WTC11 (cell line): ENCODE measurements at regions not wholly inside any gene's neighbourhood (a gene's known extent, or its start where the extent isn't known, plus 50 kb on each side); places are given as distances from the start of the nearest gene placed in this dataset.
"Not testable (repeated sequence)": the region's sequence is repeated elsewhere in the genome, so short reads cannot be mapped to it uniquely, and the experiment has no call there.

ENCODE experiments used
- ATAC-seq: fragments of 200-7000 bp; cut with Tn5 transposase; 2 replicates; pipeline ENCODE4 v1.10.0; 2021; ENCODE audit warnings: mild to moderate bottlenecking, moderate library complexity
- CTCF ChIA-PET: fragments of 300-600 bp; sonication (Branson Sonifier 250); formaldehyde crosslinking; loops from one replicate; lab custom pipeline; 2021; ENCODE audit warnings: antibody characterized with exemption; lab: Charles Lee
- POLR2A ChIA-PET: fragments of 350-600 bp; sonication (Branson Sonifier 250); formaldehyde crosslinking; loops from one replicate; lab custom pipeline; 2021; ENCODE audit warnings: antibody characterized with exemption; lab: Charles Lee
- DNase-seq: peaks from one replicate; pipeline ENCODE4 v3.0.0; 2021; ENCODE audit warnings: low spot score
- H3K27ac Mint-ChIP-seq: 2 replicates; pipeline ENCODE4 v1.8.0; 2021; ENCODE audit warnings: mixed read lengths
- H3K27me3 Mint-ChIP-seq: 2 replicates; pipeline ENCODE4 v1.8.0; 2021; ENCODE audit warnings: low read depth, mild to moderate bottlenecking, moderate library complexity, mixed read lengths
- H3K36me3 Mint-ChIP-seq: 2 replicates; pipeline ENCODE4 v1.8.0; 2021; ENCODE audit warnings: mixed read lengths
- H3K4me1 Mint-ChIP-seq: 2 replicates; pipeline ENCODE4 v1.8.0; 2022; ENCODE audit warnings: mixed read lengths
- H3K4me3 Mint-ChIP-seq: 2 replicates; pipeline ENCODE4 v1.8.0; 2021; ENCODE audit warnings: mild to moderate bottlenecking, moderate library complexity, mixed read lengths
- H3K9me3 Mint-ChIP-seq: 2 replicates; pipeline ENCODE4 v1.8.0; 2021; ENCODE audit warnings: mixed read lengths
- FOXP1 ChIP-seq: sonication (generic); formaldehyde crosslinking; IDR thresholded peaks from 2 replicates; pipeline ENCODE4 v1.8.0; 2022; ENCODE audit warnings: missing genetic modification reagents, mild to moderate bottlenecking, moderate library complexity, borderline replicate concordance
- SOX15 ChIP-seq: fragments of 250-450 bp; sonication (Bioruptor Pico); IDR thresholded peaks from 2 replicates; pipeline ENCODE4 v1.9.0; 2021; ENCODE audit warnings: mild to moderate bottlenecking
- ZNF121 ChIP-seq: sonication (generic); formaldehyde crosslinking; IDR thresholded peaks from 2 replicates; pipeline ENCODE4 v1.8.0; 2023; ENCODE audit warnings: missing genetic modification reagents
- TF ChIP-seq, protein P1 (sequence below): fragments of 250-450 bp; sonication (Bioruptor Pico); IDR thresholded peaks from 2 replicates; pipeline ENCODE4 v1.8.0; 2021; ENCODE audit warnings: mild to moderate bottlenecking
- TF ChIP-seq, protein P2 (sequence below): sonication (generic); formaldehyde crosslinking; IDR thresholded peaks from 2 replicates; pipeline ENCODE4 v1.8.0; 2022; ENCODE audit warnings: mild to moderate bottlenecking, missing genetic modification reagents
- TF ChIP-seq, protein P3 (sequence below): sonication (generic); formaldehyde crosslinking; IDR thresholded peaks from 2 replicates; pipeline ENCODE4 v1.8.0; 2023; ENCODE audit warnings: mild to moderate bottlenecking, missing genetic modification reagents
- TF ChIP-seq, protein P4 (sequence below): sonication (generic); formaldehyde crosslinking; IDR thresholded peaks from 2 replicates; pipeline ENCODE4 v1.8.1; 2023; ENCODE audit warnings: mild to moderate bottlenecking, missing genetic modification reagents, borderline replicate concordance

- H3K27me3 Mint-ChIP-seq, POLR2A ChIA-PET, H3K4me3 Mint-ChIP-seq, H3K36me3 Mint-ChIP-seq, ATAC-seq, DNase-seq, H3K27ac Mint-ChIP-seq: not testable (repeated sequence)
- Mint-ChIP-seq H3K9me3 (peaks cover 15% of the 10 kb centered on the region), H3K4me1 (peaks cover 11% of the 10 kb centered on the region)
- CTCF ChIA-PET, result interaction anchor here (0.6 kb wide), 1 partner anchor 163 kb away, joined by 3 read pairs; no protein-coding TSS in a partner anchor
These were observed 123.6 kb upstream of the ERRFI1 start for GRCh38 chr1:8149756-8150155.

DNA sequence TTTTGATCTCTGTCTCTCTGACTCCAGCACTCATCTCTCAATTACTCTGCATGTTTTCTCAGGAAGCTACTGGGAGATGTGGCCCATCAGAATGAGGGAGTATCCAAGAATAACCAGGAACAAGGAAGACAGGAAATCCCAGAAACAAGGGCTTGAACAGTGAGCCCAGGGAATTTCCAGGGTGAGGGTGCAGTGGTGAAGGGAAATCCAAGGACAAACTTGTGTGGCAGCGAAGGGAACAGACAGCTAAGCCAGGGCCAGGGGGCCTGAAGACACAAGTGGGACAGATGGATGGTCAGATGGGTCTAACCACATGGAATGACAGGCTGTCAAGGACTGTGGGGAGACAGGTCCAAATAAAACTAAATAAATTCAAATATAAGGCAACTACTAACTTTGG is 121.8 kb upstream of the ERRFI1 start:
- Mint-ChIP-seq H3K27me3 (peaks cover 6% of the 10 kb centered on the region; the same call in 1 of the 2 replicates), H3K4me1 (peaks cover 9% of the 10 kb centered on the region), H3K9me3 (peaks cover 7% of the 10 kb centered on the region), H3K4me3 (no peak overlapping the region), H3K27ac (no peak overlapping the region), H3K36me3 (no peaks in the 10 kb centered on the region; the same call in 1 of the 2 replicates)
- no peak for DNase-seq
- no peak for ATAC-seq
- ChIA-PET CTCF (interaction anchor here (0.7 kb wide), 1 partner anchor 70 kb away, joined by 3 read pairs; no protein-coding TSS in a partner anchor), POLR2A (no interaction called here)
- TF ChIP-seq, protein P1, sequence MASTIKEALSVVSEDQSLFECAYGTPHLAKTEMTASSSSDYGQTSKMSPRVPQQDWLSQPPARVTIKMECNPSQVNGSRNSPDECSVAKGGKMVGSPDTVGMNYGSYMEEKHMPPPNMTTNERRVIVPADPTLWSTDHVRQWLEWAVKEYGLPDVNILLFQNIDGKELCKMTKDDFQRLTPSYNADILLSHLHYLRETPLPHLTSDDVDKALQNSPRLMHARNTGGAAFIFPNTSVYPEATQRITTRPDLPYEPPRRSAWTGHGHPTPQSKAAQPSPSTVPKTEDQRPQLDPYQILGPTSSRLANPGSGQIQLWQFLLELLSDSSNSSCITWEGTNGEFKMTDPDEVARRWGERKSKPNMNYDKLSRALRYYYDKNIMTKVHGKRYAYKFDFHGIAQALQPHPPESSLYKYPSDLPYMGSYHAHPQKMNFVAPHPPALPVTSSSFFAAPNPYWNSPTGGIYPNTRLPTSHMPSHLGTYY (CRISPR knock-in tag), result no peak
- TF ChIP-seq, protein P2, sequence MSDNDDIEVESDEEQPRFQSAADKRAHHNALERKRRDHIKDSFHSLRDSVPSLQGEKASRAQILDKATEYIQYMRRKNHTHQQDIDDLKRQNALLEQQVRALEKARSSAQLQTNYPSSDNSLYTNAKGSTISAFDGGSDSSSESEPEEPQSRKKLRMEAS (CRISPR knock-in tag), result no peak
- TF ChIP-seq ZNF121 (CRISPR knock-in tag), result no peak
- TF ChIP-seq, protein P3, sequence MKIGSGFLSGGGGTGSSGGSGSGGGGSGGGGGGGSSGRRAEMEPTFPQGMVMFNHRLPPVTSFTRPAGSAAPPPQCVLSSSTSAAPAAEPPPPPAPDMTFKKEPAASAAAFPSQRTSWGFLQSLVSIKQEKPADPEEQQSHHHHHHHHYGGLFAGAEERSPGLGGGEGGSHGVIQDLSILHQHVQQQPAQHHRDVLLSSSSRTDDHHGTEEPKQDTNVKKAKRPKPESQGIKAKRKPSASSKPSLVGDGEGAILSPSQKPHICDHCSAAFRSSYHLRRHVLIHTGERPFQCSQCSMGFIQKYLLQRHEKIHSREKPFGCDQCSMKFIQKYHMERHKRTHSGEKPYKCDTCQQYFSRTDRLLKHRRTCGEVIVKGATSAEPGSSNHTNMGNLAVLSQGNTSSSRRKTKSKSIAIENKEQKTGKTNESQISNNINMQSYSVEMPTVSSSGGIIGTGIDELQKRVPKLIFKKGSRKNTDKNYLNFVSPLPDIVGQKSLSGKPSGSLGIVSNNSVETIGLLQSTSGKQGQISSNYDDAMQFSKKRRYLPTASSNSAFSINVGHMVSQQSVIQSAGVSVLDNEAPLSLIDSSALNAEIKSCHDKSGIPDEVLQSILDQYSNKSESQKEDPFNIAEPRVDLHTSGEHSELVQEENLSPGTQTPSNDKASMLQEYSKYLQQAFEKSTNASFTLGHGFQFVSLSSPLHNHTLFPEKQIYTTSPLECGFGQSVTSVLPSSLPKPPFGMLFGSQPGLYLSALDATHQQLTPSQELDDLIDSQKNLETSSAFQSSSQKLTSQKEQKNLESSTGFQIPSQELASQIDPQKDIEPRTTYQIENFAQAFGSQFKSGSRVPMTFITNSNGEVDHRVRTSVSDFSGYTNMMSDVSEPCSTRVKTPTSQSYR, result no peak

DNA sequence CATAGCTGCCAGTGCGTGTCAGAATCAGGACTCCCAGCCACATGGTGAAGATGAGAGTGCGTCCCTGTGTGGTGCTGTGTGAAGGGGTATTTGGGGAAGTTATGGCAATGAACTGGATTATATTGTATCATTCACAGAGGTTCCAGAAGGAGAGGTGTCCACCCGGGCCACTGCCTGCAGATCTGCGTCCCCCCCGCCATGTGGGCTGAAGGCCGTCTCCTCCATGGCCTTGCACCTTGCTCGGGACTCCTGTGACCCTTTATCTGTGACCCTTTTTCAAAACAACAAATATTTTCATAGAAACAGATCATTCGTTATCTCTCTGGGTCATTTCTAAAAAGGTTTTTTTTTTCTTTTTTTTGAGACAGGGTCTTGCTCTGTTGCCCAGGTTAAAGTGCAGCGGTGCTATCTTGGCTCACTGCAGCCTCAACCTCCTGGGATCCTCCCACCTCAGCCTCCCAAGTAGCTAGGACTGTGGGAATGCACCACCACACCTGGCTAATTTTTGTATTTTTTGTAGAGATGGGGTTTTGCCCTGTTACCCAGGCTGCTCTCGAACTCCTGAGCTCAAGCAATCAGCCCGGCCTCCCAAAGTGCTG is 120.2 kb upstream of the ERRFI1 start:
- POLR2A ChIA-PET, result interaction anchor here (0.6 kb wide), 1 partner anchor 549 kb away, joined by 4 read pairs; no protein-coding TSS in a partner anchor

More for the DNA sequence above, 120.2 kb upstream of the ERRFI1 start:
- Mint-ChIP-seq H3K4me3 (no peak overlapping the region), H3K4me1 (peaks cover 9% of the 10 kb centered on the region), H3K9me3 (no peaks in the 10 kb centered on the region), H3K36me3 (no peaks in the 10 kb centered on the region)
- no peak for DNase-seq
- CTCF ChIA-PET, result interaction anchor here (1.1 to 1.5 kb wide), 2 partner anchors 168 to 169 kb away, joined by 3 to 6 read pairs; no protein-coding TSS in a partner anchor
- TF ChIP-seq SOX15 (CRISPR knock-in tag) (no peak), ZNF121 (CRISPR knock-in tag) (0 out of 2 replicates have a peak, but pooled peaks have one; percentile 59), FOXP1 (no peak)
- TF ChIP-seq, protein P4, sequence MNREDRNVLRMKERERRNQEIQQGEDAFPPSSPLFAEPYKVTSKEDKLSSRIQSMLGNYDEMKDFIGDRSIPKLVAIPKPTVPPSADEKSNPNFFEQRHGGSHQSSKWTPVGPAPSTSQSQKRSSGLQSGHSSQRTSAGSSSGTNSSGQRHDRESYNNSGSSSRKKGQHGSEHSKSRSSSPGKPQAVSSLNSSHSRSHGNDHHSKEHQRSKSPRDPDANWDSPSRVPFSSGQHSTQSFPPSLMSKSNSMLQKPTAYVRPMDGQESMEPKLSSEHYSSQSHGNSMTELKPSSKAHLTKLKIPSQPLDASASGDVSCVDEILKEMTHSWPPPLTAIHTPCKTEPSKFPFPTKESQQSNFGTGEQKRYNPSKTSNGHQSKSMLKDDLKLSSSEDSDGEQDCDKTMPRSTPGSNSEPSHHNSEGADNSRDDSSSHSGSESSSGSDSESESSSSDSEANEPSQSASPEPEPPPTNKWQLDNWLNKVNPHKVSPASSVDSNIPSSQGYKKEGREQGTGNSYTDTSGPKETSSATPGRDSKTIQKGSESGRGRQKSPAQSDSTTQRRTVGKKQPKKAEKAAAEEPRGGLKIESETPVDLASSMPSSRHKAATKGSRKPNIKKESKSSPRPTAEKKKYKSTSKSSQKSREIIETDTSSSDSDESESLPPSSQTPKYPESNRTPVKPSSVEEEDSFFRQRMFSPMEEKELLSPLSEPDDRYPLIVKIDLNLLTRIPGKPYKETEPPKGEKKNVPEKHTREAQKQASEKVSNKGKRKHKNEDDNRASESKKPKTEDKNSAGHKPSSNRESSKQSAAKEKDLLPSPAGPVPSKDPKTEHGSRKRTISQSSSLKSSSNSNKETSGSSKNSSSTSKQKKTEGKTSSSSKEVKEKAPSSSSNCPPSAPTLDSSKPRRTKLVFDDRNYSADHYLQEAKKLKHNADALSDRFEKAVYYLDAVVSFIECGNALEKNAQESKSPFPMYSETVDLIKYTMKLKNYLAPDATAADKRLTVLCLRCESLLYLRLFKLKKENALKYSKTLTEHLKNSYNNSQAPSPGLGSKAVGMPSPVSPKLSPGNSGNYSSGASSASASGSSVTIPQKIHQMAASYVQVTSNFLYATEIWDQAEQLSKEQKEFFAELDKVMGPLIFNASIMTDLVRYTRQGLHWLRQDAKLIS (CRISPR knock-in tag), result no peak
- TF ChIP-seq, all 79 proteins: peak for 1
- ATAC-seq, result no peak
- no peaks in the 10 kb centered on the region for H3K27me3 Mint-ChIP-seq
- peak overlapping the region; percentile 68 for H3K27ac Mint-ChIP-seq
